Mesothelial cell of epicardium (in vitro differentiated cells): ENCODE measurements at regions not wholly inside any gene's neighbourhood (a gene's known extent, or its start where the extent isn't known, plus 50 kb on each side); places are given as distances from the start of the nearest gene placed in this dataset.
A peak's percentile ranks its signal among the peaks of the same experiment; 100 is the strongest.

Source experiments
- DNase-seq, 2 experiments: peaks; one replicate each; pipeline ENCODE4 v3.0.0; 2021; ENCODE audit warnings: low spot score in 2 of 2; ENCODE audit not compliant: unreplicated experiment in 2 of 2
- H3K27ac Mint-ChIP-seq: 2 replicates; pipeline ENCODE4 v1.8.0; 2021; ENCODE audit warnings: mixed read lengths
- H3K27me3 Mint-ChIP-seq: 2 replicates; pipeline ENCODE4 v1.8.0; 2021; ENCODE audit warnings: low read depth, mixed read lengths
- H3K36me3 Mint-ChIP-seq: 2 replicates; pipeline ENCODE4 v1.8.0; 2021; ENCODE audit warnings: mixed read lengths
- H3K4me1 Mint-ChIP-seq: 2 replicates; pipeline ENCODE4 v1.8.0; 2021; ENCODE audit warnings: mixed read lengths
- H3K4me3 Mint-ChIP-seq: 2 replicates; pipeline ENCODE4 v1.8.0; 2021; ENCODE audit warnings: mild to moderate bottlenecking, moderate library complexity, mixed read lengths
- H3K9me3 Mint-ChIP-seq: 2 replicates; pipeline ENCODE4 v1.8.0; 2021; ENCODE audit warnings: mixed read lengths
- TF ChIP-seq, protein P1 (sequence below): fragments of 200-600 bp; sonication (generic); IDR thresholded peaks from one replicate; pipeline ENCODE4 v1.5.0; 2021; ENCODE audit warnings: antibody characterized with exemption; ENCODE audit not compliant: unreplicated experiment

DNA sequence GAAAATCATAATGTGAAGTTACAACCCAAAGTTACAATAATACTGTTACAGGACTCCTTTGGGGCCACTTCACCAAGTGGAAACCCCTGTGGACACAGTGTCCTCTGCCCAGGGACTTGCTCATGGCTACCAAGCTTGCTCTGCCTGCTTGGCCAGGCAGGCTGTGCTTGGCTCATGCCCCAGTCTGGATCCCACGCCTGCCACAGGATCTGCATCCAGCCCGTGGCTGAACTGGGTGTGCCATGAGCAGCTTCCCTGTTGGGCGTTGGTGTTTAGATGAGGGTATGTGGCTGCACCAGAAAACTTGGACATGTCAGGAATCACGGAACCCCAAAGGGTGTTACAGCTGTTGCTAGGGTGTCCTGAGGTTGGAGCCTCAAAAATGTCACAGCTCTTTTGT lies 820.9 kb downstream of the SLC6A15 start:
- Mint-ChIP-seq H3K9me3 (peaks cover 14% of the 10 kb centered on the region), H3K27ac (no peak overlapping the region), H3K4me3 (no peak overlapping the region), H3K4me1 (no peaks in the 10 kb centered on the region), H3K27me3 (no peaks in the 10 kb centered on the region), H3K36me3 (no peaks in the 10 kb centered on the region)
- TF ChIP-seq, protein P1, sequence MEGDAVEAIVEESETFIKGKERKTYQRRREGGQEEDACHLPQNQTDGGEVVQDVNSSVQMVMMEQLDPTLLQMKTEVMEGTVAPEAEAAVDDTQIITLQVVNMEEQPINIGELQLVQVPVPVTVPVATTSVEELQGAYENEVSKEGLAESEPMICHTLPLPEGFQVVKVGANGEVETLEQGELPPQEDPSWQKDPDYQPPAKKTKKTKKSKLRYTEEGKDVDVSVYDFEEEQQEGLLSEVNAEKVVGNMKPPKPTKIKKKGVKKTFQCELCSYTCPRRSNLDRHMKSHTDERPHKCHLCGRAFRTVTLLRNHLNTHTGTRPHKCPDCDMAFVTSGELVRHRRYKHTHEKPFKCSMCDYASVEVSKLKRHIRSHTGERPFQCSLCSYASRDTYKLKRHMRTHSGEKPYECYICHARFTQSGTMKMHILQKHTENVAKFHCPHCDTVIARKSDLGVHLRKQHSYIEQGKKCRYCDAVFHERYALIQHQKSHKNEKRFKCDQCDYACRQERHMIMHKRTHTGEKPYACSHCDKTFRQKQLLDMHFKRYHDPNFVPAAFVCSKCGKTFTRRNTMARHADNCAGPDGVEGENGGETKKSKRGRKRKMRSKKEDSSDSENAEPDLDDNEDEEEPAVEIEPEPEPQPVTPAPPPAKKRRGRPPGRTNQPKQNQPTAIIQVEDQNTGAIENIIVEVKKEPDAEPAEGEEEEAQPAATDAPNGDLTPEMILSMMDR: no peak
- no peak for DNase-seq

DNA sequence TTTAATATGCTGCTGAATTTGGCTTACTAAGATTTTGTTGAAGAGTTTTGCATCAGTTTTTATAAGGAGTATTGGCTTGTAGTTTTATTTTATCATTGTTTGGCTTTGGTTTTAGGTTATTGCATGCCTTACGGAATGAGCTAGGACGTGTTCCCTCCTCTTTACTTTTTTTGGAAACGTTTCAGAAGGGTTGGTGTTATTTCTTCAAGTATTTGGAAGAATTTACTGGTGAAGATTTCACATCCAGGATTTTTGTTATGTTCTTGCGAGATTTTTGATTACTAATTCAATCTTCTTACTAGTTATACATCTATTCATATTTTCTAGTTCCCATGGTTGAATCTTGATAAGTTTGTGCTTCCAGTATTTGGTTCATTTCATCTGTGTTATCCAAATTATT lies 823.2 kb downstream of the SLC6A15 start:
- H3K27me3 Mint-ChIP-seq: no peaks in the 10 kb centered on the region
- H3K4me3 Mint-ChIP-seq: no peak overlapping the region
- peaks cover 7% of the 10 kb centered on the region for H3K9me3 Mint-ChIP-seq
- no peak for DNase-seq
- no peak overlapping the region for H3K27ac Mint-ChIP-seq
- H3K4me1 Mint-ChIP-seq: no peaks in the 10 kb centered on the region
- TF ChIP-seq, protein P1: no peak
- no peaks in the 10 kb centered on the region for H3K36me3 Mint-ChIP-seq

DNA sequence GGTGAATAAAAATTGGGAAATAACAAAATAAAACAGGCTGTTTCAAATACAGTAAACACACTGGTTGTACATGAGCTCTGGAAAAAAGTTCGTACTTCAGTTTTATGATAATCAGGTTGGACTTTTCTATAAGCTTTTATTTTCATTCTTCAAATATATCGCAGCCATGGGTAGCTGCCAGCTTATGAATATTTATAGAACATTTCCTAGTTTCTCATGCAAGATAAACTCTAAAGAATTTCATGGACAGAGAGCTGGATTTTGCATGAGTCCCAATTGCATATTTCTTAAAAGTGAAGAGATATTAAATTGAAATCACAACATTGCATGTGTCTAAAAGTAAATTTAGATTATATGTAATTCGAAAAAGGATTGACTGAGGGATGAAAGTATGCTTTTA lies 827.6 kb downstream of the SLC6A15 start:
- DNase-seq: no peak
- no peak overlapping the region for H3K27ac Mint-ChIP-seq

DNA sequence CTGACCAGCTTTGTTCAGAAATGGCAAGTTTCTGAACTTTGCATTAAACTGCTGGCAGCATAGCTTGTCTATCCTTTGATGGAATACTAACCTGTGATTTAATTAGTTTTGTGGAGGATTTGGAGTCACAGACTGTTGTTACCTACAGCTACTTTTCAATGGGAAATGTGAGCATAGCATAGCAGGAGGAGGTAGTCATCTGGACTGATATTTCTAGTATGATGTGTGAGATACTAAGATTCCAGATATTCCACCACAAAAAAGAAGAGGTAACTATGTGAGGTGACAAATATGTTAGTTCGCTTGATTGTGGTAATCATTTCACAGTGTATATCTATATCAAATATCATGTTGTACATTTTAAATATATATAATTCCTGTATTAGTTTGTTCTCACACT lies 833.0 kb downstream of the SLC6A15 start:
- Mint-ChIP-seq H3K27ac (no peak overlapping the region), H3K27me3 (no peaks in the 10 kb centered on the region), H3K4me1 (peaks cover 47% of the 10 kb centered on the region), H3K36me3 (no peaks in the 10 kb centered on the region), H3K9me3 (no peaks in the 10 kb centered on the region), H3K4me3 (no peak overlapping the region)
- TF ChIP-seq, protein P1: no peak
- no peak for DNase-seq

More for the DNA sequence above, 827.6 kb downstream of the SLC6A15 start:
- Mint-ChIP-seq H3K9me3 (peaks cover 7% of the 10 kb centered on the region), H3K4me1 (peaks cover 6% of the 10 kb centered on the region), H3K4me3 (no peak overlapping the region), H3K27me3 (no peaks in the 10 kb centered on the region), H3K36me3 (no peaks in the 10 kb centered on the region)
- TF ChIP-seq, protein P1: no peak

DNA sequence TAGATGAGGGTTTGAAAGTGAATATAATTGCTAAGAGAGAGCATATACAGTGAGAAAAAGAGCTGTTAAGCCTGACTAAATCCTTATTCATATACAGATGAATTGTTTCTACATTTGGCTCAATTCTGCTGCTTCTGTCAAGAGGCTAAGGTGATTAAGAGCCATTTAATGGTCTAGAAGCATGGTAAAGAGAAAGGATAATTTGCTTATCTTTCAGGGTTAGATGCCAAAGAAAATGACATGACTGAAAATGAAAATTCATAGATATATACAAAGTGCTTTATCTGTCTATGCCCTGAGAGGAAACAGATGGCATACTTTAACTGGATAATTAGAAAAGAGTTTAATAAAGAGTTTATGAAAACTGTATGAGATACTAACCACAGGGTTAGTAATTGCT lies 834.9 kb downstream of the SLC6A15 start:
- Mint-ChIP-seq H3K9me3 (peaks cover 16% of the 10 kb centered on the region), H3K27me3 (no peaks in the 10 kb centered on the region), H3K4me1 (peaks cover 47% of the 10 kb centered on the region), H3K36me3 (peaks cover 2% of the 10 kb centered on the region), H3K27ac (peak overlapping the region; percentile 41), H3K4me3 (no peak overlapping the region)
- TF ChIP-seq, protein P1: no peak
- DNase-seq: no peak

DNA sequence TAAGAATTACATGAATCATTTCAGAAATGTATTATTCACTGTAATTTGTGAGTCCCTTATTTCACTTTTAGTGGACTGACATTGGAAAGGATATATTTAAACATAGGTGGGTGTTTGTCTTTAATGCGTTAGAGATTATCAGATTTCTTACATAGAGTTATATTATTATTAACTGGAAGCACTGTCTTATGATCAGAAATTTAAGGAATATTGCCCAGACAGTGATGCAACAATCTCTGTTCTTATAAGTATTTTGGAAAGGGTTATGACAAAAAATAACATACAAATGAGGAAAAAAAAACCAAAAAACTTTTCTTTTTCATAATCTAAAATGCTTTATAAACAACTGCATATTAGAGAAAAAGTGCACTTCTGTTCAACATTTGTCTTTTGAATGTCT lies 836.6 kb downstream of the SLC6A15 start:
- TF ChIP-seq, protein P1: no peak
- no peaks in the 10 kb centered on the region for H3K27me3 Mint-ChIP-seq

More for the DNA sequence above, 836.6 kb downstream of the SLC6A15 start:
- Mint-ChIP-seq H3K4me1 (peaks cover 47% of the 10 kb centered on the region), H3K4me3 (no peak overlapping the region), H3K9me3 (peaks cover 18% of the 10 kb centered on the region), H3K27ac (peak overlapping the region; percentile 62), H3K36me3 (peaks cover 2% of the 10 kb centered on the region)
- DNase-seq: no peak
